GOT3 (cell line): ENCODE measurements at regions not wholly inside any gene's neighbourhood (a gene's known extent, or its start where the extent isn't known, plus 50 kb on each side); places are given as distances from the start of the nearest gene placed in this dataset.
"Not testable (repeated sequence)": the region's sequence is repeated elsewhere in the genome, so short reads cannot be mapped to it uniquely, and the experiment has no call there.

ENCODE experiments used
- DNase-seq: peaks from one replicate; lab custom pipeline; 2025; ENCODE audit warnings: mixed read lengths; lab: John Stamatoyannopoulos, UW

DNA sequence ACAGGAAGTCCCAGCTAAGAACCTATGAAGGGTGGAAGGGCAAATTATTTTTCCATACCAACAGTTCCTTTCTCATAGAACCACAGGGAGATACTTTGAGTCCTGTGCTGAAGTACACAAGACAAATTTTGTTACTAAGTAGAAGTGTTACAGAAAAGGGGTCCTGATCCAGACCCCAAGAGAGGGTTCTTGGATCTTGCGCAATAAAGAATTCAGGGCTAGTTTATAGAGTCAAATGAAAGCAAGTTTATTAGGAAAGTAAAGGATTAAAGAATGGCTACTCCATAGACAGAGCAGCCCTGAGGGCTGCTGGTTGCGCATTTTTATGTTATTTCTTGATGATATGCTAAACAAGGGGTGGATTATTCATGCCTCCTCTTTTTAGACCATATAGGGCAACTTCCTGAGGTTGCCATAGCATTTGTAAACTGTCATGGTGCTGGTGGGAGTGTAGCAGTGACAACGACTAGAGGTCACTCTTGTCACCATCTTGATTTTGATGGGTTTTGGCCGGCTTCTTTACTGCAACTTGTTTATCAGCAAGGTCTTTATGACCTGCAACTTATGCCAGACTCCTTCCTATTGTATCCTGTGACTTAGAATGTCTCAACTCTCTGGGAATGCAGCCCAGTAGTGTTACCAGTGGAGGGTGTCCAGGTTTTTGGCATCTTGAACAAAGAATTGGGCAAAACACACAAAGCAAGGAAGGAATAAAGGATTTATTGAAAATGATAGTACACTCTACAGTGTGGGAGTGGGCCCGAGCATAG lies 409.4 kb downstream of the SH2D4B start:
- no peak for DNase-seq

DNA sequence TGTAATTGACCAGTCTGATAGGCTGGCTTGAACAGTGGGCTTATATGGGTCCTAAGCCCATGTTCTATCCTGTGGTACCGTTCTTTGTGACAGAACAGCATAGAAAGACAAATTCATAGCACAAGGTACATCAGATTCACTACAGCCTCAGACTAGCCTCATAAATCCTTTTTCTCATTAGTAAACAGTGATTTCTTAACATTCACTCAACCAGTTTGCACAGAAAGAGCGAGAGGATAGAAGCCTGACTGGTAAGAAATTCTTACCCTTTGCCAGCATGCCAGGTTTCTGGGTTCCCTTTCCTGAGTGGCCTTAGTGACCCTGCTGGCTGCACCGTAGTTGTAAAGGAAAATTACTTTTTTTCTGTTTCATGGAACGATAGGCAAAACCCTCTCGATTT lies 412.1 kb downstream of the SH2D4B start:
- no peak for DNase-seq

DNA sequence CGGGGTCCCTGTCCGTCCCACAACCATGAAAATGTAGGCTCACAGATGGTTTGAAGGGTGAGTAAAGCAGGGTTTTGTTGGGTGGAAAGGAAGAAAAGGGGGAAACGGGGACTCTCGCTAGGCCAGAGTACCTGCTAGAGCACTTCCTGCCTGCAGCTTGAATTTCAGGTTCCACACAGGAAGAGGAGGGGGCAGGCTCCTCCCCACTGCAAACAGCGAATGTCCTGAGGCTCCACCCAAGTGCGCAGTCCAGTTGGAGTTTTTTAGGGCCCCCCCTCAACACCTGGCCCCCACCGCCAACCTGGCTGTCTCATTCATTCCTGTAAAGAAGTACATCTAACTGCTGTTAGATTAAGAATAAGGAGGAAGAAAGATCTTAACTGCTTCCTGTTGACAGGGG lies 414.7 kb downstream of the SH2D4B start:
- DNase-seq, result no peak

DNA sequence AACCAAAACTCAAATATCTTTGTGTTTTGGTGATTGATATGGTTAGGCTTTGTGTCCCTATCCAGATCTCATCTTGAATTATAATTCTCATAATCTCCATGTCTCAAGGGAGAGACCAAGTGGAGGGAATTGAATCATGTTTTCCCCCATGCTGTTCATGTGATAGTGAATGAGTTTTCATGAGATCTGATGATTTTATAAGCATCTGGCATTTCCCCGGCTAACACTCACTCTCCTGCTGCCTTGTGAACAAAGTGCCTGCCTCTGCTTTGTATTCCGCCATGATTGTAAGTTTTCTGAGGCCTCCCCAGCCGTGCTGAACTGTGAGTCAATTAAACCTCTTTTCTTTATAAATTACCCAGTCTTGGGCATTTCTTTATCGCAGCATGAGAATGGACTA lies 419.5 kb downstream of the SH2D4B start:
- no peak for DNase-seq

DNA sequence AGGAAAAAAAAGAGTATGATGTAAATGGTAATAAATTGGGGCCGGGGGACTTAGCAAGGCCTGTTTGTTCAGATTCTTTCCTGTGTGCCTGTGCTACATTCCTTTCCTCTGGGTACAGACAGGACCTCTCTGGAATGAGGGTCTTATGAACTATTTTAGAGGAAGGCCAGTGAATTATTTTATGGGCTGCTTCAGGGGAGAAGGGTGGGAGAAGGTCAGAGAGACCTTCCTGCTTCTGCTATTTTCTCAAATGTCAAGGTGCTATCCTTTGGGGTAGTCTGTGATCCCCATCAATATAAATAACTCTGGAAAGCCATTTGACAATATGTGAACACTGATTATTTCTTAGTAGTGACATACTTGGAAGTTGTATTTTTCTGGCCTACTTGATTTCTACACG lies 426.5 kb downstream of the SH2D4B start:
- no peak for DNase-seq

DNA sequence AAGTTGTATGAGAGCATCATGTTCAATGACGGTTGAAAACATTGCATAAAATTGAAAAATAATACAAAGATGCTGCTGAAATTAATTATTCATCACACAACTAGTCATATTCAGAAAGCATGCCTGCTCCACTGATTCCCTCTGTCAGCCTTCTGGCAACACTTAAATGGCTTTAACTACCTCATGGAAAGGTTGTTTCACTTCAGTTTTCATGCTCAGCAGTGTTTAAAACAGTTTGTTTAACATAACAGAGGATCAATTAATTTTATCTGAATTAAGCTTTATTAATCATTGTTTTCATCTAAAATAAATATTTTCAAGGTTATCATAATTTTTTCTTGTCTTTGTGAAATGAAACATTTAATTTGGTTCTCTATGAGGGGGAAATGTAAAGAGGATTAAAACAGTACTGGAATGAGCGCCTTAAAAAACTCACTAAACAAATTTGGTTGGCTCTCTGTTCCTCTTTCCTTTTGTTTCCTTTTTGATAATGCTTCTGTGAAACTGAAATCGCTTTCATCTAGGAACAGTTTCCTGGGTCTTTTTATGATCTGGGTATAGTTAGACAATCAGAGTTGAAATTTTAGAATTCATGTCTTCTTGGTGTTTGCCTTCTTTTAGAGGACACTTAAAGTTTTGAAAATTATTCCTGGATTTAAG lies 427.4 kb downstream of the SH2D4B start:
- no peak for DNase-seq

DNA sequence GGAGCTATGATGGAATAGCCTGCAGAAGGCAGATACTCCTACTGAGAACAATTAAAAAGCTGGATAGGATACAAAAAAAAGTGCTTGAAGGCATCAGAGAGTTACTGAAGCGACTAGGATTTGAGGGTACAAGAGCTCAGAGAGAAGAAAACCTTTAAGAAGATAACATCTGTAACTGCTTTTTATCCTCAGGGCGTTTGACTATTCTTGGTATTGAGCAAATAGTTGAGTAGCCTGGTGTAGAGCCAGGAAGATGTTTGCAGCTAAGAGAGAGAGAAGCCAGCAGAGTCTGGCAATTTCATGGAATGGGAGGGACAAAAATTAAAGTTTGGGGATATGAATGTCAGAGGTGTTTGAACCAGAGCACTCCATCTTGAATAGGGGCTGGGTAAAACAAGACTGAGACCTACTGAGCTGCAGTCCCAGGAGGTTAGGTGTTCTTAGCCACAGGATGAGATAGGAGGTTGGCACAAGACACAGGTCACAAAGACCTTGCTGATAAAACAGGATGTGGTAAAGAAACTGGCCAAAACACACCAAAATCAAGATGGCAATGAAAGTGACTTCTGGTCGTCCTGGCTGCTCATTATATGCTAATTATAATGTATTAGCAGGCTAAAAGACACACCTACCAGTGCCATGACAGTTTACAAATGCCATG lies 428.8 kb downstream of the SH2D4B start:
- DNase-seq, result no peak

DNA sequence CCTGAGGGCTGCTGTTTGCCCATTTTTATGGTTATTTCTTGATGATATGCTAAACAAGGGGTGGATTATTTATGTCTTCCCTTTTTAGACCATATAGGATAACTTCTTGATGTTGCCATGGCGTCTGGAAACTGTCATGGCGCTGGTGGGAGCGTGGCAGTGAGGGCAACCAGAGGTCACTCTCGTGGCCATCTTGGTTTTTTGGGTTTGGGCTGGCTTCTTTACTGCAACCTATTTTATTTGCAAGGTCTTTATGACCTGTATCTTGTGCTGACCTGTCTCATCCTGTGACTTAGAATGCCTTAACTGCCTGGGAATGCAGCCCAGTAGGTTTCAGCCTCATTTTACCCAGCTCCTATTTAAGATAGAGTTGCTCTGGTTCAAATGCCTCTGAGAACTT lies 429.7 kb downstream of the SH2D4B start:
- DNase-seq, result not testable (repeated sequence)

DNA sequence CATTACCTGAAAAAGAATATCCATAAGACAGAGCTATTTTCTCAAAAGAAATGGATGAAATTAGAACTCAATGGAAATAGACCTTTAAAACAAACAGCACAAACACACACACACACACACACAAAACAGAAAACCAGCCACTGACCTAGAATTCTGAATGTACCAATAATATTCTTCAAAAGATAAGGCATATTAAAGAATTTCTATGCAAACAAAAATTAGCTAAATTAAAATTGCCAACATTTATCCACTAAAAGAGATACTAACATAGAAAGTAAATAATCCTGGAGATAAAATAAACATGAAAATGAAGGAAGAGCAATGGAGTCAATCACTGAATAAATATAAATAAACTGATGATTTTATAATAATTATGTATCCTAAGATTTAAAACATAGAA lies 431.2 kb downstream of the SH2D4B start:
- no peak for DNase-seq

DNA sequence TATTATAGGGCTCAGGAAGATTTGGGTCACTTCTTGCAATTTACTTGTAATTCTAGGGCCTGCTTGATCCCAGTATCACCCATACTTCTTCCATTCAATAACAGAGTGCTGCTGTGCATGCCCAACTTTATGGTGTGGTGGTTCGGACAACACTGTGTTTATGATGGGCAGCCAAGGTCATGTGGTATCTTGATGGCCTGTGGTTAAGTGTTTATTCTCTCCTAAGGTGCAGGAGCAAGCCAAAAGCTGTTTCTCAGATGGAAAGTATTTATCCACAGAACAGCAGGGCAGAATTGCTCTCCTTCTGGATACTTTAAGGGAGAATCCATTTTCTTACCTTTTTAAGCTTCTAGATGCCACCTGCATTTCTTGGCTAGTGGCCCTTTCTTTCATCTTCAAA lies 433.8 kb downstream of the SH2D4B start:
- no peak for DNase-seq

DNA sequence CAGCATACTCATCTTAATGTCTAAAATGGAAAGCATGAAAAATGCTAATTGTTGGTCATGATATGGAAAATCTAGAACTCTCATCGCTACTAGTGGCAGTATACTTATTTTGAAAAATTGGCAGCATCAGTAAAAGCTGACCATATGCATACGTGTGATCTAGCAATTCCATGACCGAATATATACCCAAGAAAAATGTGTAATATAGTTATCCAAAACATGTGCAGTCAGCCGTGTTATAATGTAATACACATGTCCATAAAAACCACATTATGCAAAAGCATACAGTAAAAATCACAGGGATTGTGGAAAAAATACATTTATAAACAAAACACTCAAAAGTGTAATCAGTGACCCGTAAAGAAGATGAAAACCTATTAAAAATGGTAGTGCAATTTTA lies 439.0 kb downstream of the SH2D4B start:
- DNase-seq, result no peak

DNA sequence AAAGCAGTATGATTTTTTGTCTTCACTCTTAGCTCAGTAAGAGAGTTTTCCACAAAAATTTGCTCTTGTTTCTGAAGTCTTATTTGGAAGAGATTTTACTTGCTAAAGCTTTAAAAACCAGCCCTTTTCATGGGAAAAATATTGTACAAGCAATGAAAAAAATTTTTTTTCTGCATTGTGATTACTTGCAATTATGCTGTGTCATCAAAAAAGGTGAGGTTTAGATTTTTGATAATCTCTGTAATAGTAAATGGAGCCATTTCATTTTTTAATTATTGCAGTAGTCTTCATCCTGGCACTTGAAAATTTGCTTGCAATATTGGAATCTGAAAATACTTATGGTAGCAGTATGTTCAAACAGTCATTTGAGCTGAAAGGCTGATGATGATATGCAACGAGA lies 447.4 kb downstream of the SH2D4B start:
- no peak for DNase-seq

DNA sequence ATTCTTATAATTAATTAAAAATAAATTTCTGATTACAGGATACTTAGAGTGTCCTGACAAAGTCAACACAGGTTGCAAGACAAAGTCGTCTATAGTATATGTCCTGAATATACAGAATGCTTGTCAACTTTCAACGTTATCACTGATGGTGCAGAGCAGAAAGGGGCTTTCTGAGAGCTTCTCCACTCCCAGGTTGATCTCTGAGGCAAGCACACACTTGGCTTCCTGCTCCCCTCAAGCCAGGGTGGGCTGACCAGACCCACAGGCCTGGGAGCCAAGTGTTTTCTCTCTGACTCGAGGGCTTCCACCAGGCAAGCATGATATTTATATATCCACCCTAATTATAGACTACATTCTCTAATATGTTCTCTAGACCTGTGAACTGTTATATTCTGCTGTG lies 448.9 kb downstream of the SH2D4B start:
- DNase-seq, result no peak

DNA sequence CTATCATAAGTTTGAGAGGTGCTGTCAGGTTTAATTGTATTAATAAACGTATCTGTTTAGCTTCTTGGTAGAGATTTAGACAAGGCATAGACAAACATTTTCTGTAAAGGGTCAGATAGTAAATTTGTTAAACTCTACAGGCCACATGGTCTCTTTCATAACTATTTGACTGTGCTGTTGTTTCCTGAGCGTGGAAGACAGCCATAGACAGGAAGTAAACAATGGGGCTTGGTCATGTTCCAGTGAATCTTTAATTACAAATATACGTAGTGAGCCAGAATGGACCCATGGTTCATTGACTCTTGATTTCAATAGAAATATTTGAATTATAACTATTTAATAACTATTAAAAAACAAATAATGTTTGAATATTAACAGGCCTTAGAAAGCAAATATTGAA lies 451.1 kb downstream of the SH2D4B start:
- no peak for DNase-seq

DNA sequence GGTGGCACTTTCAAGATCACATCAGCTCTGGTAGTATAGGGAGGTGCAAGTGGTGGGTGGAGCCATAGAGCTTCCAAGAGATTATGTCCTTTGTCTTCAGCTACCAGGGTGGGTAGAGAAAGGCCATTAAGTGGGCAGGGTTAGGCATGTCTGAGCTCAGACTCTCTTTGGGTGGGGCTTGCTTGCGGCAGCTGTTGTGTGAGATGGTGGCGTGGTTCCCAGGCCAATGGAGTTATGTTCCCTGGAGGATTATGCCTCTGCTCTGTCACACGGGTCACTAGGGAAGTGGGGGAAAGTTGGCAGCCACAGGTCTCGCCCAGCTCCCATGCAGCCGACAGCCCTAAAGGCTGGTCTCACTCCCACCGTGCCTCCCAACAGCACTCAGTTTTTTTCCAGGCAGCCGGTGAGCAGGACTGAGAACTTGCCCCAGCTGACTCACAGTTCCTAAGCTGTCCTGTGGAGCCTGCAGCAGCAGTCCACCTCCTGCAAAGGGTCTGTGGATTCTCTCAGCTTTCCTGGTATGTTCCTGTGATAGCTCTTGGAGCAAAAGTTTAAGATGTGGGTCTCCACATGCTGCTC lies 459.0 kb downstream of the SH2D4B start:
- DNase-seq, result no peak

DNA sequence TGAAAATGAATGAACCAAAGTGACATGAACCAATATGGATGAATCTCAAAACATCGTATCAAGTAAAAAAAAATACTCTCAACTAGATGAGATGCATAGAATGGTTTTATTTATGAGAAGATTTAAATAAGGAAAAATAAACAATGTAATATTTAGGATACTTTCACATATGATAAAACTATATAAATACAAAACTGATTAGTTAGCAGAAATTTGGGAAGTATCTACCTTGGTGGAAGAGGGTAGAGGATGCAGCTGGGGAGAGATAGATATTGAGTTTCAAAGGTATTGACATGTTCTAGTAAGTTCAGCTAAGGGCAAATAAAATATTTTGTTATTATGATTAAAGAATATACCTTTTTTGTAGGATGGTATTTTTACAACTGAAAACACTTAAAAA lies 463.1 kb downstream of the SH2D4B start:
- no peak for DNase-seq

DNA sequence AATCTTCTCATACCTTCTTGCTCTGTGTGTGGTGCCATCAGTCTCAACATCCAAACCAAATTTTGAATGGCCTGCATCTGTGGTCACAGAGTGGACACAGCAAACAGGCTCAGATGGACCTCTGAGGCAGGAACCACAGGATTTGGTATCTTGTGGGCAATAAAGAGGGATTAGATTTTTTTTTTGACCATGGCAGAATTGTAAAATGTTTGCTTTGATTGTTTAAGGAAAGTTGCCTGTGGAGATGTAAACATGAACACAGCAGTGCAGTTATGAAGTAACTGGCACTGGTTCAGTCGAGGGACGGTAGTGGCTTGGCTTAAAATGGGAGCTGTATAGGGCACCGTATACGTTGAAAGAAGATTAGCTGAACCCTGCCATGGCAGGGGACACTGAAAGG lies 464.7 kb downstream of the SH2D4B start:
- no peak for DNase-seq

DNA sequence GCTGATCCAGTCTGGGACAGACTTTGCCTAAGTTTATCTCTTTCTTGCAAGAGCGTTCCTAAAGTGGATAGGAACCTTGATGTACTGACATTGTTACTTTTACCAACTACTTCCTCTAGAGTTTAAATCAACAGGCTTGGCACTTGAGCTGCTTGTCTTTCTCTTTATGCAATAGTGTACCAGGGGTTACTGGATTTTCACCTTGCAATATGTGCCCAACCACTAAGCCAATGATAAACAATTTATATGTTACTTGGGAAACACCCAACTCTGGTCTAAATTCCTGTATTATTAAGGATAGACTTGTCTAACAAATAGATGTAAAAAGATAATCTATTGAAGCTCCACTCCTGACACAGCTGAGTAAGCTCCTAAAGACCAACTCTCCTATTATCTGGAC lies 470.2 kb downstream of the SH2D4B start:
- DNase-seq, result no peak

DNA sequence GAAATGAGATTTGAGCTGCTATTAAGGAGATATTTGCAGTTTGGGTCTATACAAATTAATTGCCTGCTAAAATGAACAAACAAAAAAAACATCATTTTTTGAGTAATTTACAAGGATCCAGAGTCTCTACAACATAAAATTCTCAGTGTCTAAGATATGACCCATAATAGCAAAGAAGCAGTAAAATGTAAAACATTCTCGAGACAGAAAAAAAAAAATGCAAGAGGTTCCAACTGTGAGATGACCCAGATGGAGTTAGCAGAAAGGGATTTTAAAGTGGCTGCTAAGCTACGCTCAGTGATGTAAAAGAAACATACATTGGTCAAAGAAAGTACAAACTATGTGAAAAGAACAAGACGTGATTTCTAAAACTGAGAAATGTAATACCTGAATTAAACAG lies 471.0 kb downstream of the SH2D4B start:
- no peak for DNase-seq

DNA sequence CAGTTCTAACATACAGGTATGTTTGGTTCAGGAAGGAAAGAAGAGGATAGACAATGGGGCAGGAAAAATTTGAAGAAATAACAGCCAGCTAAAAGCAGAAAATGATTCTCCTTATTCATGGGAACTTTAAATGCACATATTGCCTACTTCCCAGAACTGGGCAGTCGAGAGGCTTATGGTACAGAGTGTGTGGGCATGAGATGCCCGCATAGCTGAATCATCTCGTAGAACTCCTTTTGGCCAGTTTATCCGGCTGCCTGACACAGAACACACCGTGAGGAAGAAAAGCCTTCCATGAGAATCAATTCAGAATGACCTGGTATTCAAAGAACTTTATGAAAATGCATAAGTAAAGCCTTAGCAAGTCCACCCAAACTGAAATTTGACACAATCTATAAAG lies 471.6 kb downstream of the SH2D4B start:
- DNase-seq, result no peak

DNA sequence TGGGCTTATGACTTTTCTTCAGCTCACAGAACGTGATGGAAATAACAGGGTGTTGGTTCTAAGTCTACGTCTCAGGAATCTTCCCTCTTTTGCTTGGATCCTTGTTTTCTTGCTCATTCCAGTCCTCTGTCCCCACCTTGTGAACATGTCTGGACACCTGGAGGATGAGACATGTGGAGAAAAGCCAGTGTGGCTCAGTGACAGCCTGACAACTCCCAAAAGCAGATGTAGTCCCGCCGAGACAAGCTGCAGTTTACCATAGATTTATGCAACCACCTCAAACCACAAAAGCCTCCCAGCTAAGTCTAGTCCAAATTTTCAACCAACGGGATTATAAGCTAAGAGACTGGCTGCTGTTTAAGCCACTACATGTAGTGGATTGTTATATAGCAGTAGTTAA lies 476.1 kb downstream of the SH2D4B start:
- no peak for DNase-seq

DNA sequence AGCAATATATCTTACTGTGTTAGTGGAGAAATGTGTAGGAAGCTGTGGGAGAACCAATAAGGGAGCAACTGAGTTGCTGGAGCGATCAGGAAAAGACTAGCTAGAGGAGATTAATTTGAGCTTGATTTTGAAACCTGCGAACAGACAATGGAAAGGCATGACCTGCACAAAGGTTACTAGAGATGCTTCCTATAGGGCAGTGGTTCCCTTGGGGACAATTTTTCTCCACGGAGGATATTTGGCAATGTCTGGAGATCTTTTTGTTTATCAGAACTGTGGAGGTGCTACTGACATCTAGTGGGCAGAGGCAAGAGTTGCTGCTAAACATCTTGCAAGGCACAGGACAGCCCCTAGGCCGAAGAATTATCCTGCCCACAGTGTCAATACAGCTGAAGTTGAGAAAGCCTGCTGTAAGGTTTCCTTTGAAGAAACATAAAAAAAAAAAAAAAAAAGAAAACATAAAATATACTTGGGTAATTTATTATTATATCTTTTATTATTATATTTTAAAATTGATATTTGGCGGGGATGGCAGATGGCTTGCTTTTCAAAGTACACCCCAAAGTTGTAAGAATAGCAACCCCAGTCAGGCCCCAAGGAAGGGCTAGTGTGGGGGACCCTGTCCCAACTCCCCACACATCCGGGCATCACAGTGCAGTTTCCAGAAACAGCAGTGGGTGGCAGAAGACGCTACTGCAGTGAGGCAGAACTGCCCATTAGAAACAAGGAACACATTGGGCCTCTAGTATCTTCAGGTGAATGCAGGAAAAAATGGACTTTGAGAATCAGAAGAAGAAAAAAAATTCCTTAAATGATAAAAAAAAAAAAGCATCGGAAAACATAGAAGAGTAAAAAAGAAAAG lies 481.6 kb downstream of the SH2D4B start:
- no peak for DNase-seq
